ENCODE measurements at regions not wholly inside any gene's neighbourhood (a gene's known extent, or its start where the extent isn't known, plus 50 kb on each side); places are given as distances from the start of the nearest gene placed in this dataset.

DNA sequence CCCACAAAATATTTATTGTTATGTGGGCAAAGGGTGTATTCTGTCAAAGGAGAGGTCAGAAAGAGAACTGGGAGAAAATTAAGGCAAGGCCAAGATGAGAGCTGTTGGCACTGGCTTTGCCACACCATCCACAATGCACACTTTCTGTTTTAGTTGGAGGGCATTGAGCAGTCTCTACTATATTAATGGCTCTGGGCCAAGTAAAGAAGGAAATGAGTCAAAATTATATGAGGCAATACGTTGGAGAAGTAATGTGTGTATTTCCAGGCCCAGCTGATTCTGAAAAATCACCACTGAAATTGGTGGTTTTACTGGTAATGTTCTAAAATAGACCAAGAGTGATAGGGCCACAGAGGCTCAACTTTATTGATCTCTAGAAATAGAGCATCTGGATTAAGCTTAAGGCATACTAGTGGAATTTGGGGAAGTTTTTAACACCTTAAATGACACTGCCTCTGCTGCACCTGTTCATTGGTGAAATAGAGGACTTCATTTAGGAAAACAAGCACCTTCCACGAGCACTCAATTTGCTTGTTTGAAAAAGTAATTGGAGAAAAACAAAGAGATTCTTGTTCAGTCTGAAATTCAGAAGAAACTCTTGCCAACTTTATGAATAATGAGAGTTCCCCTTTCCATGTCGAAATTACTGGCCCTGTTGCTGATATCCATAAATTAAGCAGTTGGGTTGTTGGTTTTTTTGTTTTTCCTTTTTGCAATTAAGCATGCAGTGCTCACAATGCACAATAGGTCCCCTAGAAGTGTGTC is 424.9 kb downstream of the ADGRL2 start:
- peak; percentile 31 for DNase-seq

DNA sequence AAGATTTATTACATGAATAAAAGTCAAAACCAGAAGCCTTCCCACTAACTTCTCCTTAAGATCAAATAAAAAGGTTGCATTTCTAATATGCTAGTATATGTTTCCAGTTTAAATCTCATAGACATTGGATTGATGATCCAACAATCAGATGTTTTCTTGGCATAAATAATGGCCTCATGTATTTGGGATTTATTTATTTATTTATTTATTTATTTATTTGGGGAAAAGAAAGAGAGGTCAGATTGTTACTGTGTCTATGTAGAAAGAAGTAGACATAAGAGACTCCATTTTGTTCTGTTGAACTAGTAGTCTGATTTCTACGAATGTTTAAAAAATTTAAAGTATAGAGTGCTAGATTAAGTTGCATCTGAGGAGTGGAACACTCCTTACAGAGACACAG is 422.4 kb downstream of the ADGRL2 start:
- no peak for DNase-seq

DNA sequence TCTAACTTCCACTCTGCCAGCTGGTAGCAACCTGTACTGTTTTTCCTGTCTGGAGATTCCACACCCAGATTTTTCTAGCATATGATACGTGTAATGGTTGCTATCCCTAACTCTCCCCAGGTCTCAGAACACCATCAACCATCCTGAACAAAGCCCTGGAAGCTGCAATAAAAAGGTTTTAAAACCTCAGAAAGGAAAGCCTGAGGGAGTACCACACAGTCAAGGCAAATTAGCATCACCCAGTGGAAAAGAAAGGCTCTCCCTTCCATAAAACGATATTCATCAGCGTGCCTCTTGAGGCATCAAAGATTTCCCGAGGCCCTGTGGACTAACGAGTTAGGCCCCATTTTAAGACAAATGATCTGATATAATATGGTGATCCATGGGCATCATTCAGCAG is 421.0 kb downstream of the ADGRL2 start:
- DNase-seq: no peak

DNA sequence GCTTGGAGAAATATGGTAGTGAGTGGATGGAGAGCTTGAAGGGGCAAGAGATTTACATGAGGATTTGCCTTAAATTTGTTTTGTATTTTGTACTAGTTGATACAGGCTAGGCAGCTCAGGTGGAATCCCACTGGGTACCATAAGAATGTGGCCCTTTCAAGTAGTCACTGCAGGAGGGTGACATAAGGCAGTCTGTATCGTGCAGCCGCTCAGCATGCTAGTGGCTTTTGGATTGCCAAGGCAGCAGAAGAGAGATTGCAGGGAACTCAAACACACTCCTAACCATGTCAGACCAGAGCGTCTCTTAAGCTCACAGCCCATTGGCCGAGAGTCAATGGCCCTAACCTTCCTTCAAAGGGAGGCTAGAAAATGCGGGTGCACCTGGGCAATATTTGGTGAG is 420.0 kb downstream of the ADGRL2 start:
- DNase-seq: no peak

DNA sequence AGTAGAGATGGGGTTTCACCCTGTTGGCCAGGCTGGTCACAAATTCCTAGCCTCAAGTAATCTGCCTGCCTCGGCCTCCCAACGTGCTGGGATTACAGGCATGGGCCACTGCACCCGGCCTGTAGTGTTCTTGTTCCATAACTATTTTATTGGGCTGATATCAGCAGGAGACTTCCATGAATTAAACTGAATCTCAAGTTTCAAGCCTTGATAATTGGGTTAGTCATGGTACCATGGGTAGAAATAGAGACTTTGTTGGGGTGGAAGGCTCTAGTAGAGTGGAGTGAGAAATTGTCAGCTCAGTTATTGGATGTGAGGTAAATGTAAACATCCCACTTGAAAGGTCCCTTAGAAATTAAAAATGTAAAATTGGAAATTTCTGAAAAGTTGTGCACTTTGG is 419.1 kb downstream of the ADGRL2 start:
- DNase-seq: no peak

DNA sequence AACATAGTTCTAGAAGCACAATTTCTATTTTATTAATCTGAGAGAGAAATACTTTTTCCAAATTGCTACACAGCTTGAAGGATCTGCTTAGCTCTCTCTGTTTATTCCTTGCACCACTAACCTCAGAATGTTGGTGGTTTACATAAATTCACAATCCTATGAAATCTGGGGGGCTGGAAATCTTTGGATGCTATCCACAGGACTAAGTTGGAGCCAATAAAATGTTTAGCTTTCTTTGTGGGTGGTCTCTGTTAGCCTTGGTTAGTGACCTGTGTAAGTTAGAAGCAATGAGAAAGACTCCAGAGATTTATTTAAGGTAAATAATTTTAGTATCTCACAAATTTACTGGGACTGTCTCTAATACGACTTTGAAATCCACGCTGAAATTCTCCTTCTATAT is 418.1 kb downstream of the ADGRL2 start:
- no peak for DNase-seq

DNA sequence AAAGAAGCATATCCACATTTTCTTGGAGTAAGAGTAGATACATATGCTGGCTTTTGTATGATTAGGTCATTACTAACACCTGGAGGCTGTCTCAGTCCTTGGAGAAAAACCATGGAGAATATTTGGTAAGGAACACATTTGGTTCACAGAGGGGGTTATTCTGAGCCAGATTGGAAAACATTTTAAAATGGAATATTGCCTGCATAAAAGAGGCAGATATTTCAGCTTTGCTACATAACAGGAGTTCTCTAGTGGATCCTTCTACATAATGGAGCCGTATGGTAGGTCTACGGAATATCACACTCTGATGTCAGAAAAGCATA is 415.1 kb downstream of the ADGRL2 start:
- no peak for DNase-seq

DNA sequence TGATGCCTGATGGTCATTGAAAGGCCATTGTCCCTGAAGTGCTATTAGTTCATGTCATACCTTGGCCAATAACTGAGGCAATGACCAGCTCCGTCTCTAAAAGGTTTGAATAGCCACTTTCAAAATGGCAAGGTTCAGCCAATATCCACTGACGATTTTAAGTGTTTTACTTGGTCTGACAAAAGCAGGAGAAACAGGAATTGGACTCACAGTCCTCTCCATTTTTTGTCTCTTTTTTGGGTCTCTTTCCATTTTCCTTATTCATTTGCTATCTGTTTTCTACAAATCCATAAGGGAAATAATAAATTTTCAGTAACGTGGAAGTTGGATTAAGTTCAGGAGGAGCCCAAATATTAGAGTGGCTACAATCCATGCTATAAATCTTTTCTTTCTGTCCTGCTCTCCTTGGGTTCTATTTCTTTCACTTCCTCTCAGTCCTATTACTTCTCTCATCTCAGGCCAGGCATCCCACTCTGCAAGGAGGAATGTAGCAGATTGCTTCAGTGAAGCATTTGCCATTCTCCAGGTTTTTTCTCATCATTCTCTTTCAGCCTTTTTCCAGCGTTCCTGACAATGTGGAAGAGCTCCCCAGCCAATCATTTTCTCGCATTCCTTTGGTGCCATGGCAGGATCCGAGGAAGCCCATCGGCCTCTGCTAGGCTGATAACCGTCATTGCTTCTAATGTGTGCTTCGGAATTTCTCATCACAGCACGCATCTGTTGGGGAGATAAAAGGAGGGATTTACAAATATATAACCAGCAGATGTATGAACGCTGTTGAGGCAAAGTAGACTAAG is 414.5 kb downstream of the ADGRL2 start:
- DNase-seq: no peak

DNA sequence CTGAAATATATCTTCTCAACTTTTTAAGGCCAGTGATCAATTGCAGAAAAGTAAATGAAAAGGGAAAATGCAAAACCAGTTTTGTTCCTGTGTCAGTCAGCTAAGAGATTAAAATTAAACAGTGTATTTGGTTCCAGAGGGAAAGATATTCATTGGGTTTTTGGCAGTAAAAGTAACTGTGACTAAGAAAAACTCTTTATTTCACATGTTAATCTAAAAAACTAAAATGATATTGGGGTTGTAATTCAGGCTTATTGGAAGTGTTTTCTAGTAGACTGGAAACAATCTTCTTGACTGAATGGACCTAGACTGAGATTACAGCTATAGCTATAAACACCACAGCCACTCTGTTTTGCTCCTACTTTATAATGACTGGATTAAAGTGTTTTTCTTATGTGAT is 413.9 kb downstream of the ADGRL2 start:
- no peak for DNase-seq

DNA sequence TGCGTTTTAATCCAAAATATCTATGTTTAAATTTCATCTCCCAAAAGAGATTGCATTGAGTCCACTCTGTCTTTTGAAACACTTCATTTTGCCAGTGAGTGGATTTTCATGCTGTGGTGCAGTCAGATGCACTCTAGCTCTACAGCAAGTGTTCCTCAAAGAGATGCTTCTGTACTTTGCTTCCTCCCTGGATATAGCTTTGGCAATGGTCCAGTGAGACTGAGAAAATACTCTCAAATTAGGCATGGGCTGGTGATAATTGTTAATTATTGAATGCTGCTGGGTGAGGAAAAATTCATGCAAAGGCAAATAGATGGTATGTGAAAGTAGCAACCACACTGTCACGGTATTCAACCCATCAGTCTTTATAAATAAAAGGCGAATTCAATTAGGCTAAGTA is 396.9 kb downstream of the ADGRL2 start:
- no peak for DNase-seq

DNA sequence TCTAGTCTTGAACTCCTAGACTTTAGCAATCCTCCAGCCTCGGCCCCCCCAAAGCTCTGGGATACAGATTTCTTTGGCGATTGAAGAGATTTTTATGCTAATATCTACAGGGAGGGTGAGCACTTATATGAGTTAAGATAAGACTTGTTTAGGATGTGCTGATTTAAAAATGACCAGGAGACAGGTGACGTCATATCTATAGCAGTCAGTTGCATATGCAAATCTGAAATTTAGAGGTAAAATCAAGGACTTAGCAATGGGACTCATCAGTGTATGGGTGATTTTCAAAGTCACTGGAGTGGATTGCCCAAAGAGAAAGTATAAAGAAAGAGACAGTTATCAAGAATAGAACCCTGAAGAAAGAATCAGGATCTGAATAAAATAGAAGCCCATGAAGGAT is 394.5 kb downstream of the ADGRL2 start:
- no peak for DNase-seq

DNA sequence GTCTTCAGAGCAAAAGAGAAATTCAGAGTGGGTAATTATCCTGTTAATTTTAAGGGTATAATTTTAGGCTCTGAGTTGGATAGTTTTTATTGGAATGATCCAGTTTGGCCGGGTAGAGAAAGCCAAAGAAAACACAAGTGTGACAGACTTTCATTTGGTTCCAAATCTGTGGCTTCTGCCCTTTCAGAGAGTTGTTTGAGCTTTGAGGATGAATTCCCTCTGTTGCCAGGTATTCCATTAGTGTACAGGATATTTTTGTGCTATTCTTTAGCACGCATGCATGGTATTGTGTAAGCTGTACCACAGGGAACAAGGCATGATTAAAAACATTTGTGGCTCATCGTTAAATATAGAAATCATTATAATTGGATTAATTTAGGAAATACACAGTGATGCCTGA is 384.4 kb downstream of the ADGRL2 start:
- no peak for DNase-seq

DNA sequence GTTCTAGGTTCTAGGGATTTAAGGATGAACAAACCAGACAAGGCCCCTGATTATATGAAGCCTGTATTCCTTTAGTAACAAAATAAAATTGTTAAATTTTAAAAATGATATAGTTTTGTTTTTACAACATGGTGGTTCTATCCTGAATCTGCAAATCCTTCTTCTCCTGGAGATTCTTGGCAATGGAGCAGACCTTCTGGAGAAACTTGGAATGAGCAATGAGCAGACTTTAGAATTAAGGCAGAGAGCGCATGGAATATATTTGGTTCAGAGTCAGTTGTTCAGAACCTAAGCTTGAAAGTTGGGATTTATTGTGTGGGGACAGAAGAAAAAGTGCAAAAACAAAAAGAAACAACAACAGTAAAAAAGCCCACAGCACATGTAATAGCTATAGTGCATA is 381.1 kb downstream of the ADGRL2 start:
- DNase-seq: no peak

DNA sequence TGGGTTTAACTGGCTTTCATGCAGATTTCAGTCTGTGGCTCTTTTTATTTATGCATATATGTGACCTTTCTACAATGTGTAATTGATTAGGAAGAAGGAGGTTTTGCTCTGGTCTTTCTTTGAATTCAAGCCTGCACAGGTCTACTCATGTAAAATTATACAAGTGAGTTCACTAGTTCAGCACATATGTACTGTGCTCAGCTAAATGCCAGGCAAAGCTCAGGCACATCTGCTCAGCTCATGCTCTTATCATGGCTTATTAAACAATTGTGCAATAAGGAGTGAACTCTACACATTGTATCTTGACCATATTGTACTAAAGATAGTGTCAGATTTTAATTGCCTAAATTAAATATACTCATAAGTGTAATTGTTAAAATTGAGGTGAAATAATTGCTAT is 378.4 kb downstream of the ADGRL2 start:
- DNase-seq: no peak

DNA sequence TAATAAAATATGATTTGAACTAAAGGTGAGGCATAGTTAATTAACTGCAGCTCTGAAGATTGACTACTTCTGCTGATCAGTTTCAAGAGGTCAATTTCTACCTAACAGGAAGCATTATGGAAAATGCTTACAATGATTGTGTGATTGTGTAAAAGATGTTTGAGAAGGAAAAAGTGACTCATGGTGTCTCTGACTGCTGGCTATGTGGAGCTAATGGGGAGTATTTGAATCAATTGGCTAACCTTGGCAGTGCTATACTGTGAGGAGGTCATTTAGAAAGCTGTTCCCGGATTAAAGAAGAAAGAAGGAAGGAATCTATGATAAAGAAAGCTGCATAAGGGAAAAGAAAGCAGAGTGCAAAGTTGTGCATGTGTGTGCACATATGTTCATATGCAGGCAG is 376.5 kb downstream of the ADGRL2 start:
- no peak for DNase-seq

DNA sequence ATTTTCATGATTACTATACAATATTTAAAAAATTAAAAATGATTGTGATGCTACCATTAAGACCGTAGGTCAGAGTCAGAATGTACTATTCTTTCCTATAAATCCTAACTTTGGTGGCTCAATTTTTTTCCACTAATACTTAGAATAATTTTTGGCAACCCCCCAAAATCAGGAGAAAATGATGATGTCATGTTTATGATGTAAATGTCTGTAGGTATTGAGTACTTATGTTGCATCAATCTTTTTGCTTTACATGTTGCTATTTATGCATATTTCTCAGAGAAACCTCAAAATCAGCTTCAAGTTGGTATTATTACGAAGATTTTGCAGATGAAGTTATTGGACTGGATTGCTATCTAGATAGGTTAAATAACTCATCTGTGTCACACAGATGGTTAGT is 371.2 kb downstream of the ADGRL2 start:
- no peak for DNase-seq

DNA sequence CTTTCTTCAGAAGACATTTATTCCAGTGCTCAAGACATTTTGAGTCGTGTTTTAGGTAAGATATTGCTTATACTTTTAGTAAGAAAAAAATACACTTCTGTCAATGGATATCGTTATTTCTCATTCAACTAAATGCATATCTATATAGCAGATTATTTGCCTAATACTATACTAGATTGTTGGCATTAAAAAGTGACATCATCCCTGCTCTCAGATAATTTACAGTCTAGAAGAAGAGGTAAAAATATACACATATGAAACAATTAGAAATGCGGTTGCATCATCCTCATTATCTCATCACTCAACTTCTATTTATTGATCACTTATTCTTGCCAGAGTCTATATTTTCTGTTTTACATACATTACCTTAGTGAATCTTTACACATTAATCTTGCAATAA is 367.7 kb downstream of the ADGRL2 start:
- no peak for DNase-seq

DNA sequence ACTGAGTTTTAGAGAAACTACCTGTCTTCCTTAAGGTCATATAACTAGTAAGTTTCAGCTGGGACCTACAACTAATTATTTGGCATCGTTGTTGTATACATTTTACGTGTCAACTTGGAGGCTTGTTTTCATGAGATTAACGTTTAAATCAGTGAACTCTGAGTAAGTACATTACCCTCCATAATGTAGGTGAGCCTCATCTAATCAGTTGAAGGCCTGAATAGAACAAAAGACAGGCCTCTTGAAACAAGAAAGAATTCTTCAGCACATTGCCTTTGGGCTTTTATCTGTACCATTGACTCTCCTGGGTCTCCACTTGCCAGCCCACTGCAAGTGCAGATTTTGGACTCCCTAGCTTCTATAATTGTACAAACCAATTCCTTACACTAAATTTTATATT is 364.6 kb downstream of the ADGRL2 start:
- DNase-seq: no peak

DNA sequence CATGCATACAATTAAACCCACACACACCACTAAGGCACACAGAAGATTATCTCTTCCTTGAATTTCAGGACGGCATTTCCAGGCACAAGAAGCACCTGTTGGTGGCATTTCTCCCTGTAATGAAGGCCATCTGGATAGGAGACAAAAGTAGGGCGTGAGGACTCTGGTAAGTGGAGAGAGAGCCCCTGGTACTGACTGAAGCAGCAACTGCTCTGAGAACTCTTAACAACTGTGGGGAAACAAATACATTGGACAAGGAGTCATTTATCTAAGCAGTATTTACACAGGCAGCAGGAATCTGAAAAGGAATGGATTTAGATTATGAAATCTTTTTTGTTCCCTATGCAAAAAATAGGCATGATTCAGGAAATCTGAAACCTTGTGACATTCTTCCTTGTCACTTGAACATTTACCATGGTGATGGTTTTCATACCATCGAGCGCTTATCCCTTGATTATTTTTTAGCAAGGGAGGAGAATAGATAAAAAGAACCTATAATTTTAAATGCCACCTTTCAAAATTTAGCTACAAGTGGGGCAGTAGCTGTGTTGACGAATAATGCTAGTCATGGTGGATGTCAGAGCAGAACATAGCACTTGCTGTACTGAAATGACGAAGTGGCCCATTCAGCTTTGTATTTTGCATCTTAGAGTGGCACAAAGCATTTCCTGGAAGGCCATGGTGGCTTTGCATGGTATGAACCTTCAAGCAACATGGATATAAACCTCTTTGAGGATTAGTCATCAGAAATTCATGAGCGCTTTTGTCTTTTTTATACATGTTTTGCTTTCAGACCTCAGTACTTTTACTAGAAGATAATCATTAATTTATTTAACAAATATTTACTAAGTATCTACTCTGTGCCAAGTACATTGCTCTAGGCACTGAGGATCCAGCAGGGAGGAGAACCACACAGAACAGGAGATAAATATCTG is 362.0 kb downstream of the ADGRL2 start:
- peak; percentile 37 for DNase-seq

DNA sequence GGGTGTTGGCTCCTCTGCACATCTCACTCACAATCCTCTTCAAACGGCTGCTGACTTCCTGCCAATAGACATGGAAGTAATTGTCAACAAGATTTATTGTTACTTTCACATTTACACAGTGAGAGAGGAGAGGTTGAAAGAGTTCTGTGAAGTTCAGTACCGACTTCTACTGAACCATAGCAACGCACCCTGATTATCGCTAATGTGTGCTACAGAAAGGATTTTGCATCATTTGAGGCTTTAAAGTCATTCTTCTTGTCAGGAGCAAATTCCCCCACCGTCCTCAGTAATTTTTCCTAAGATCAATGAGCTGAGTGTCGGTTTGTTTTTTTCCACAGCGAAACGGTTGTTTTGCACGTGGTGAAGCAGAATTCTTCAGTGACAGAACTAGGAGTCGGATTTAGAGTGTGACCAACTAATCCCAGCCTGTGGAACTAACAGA is 361.0 kb downstream of the ADGRL2 start:
- DNase-seq: no peak

DNA sequence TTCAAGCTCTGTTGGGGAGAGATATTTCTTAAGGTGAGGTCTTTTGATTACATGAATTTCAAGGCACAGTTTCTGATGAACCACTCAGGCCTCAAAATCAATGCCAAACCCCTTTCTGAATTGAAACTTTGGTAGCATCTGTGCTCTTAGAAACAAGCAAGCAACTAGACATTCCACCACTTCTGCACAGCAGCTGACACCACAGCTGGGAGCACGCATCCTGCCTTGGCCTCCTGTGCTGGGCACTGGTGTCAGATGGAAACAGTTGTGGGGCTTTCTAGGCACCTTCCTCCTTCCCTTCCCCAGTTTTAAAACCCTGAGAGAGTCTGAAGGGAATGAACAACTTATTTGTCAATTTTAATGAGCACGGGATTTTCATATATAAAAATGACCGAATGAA is 360.2 kb downstream of the ADGRL2 start:
- no peak for DNase-seq

DNA sequence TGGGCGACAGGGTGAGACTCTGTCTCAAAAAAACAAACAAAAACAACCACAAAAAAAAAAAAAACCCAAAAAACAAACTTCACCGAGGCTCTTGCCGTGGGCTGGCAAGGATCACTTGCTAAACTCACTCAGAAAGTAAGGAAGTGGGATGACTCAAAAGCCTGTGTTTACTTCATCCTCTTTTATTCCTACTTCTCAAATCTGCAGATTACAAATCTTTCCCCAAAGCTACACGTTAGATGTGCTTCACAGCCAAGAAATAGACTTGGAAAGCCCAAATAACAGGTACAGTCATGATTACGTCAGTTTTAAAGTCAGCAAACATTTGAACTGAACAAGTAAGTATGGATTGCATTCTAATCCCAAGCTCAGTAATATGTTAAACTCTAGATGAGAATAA is 359.3 kb downstream of the ADGRL2 start:
- DNase-seq: no peak

DNA sequence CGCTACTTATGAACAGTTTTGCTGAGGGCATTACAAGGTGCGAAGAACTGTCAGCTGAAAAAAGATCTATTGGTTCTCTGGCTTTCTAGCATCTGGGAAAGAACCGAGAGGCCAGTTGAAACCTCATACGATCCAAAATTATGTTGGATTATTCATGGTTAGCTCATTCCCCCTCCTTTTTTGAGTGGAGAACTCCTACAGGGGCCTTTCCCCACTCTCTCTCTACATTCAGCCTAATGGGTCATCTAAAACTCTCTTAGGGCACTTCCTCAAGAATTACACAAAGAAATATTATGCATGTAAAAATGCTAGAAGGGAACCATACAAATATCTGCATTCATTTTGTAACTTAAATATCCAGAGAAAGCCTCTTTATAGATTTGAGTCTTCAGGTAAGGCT is 358.2 kb downstream of the ADGRL2 start:
- no peak for DNase-seq

Measured in NCI-H2107 (cell line).